GM12865 (cell line): ENCODE measurements at regions not wholly inside any gene's neighbourhood (a gene's known extent, or its start where the extent isn't known, plus 50 kb on each side); places are given as distances from the start of the nearest gene placed in this dataset.
"Not testable (repeated sequence)": the region's sequence is repeated elsewhere in the genome, so short reads cannot be mapped to it uniquely, and the experiment has no call there.

Experiments used
- DNase-seq: peaks from one replicate; pipeline ENCODE4 v3.0.0; 2010; ENCODE audit warnings: low read depth
- H3K4me3 ChIP-seq: 2 replicates; pipeline ENCODE4 v1.5.1; 2011; ENCODE audit warnings: mild to moderate bottlenecking, low read depth, low read length, control low read depth
- TF ChIP-seq, protein P1 (sequence below): IDR thresholded peaks from 2 replicates; pipeline ENCODE4 v1.5.1; 2011; ENCODE audit warnings: low read length, control low read depth, low read depth, inconsistent platforms; ENCODE audit not compliant: insufficient read depth; ENCODE audit errors: missing control alignments

GRCh38 chr15:87645723-87646122, 610.8 kb downstream of the NTRK3 start:
- no peak overlapping the region for H3K4me3 ChIP-seq
- no peak for DNase-seq
- TF ChIP-seq, protein P1, sequence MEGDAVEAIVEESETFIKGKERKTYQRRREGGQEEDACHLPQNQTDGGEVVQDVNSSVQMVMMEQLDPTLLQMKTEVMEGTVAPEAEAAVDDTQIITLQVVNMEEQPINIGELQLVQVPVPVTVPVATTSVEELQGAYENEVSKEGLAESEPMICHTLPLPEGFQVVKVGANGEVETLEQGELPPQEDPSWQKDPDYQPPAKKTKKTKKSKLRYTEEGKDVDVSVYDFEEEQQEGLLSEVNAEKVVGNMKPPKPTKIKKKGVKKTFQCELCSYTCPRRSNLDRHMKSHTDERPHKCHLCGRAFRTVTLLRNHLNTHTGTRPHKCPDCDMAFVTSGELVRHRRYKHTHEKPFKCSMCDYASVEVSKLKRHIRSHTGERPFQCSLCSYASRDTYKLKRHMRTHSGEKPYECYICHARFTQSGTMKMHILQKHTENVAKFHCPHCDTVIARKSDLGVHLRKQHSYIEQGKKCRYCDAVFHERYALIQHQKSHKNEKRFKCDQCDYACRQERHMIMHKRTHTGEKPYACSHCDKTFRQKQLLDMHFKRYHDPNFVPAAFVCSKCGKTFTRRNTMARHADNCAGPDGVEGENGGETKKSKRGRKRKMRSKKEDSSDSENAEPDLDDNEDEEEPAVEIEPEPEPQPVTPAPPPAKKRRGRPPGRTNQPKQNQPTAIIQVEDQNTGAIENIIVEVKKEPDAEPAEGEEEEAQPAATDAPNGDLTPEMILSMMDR, result no peak

DNA sequence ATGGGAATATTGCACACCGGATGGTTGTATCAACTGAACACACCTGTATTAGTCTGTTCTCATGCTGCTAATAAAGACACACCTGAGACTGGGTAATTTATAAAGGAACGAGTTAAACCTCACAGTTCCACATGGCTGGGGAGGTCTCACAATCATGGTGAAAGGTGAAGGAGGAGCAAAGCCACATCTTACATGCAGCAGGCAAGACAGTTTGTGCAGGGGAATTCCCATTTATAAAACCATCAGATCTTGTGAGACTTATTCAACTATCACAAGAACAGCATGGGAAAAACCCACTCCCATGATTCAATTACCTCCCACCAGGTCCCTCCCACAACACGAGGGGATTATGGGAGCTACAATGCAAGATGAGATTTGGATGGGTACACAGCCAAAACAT, 613.5 kb downstream of the NTRK3 start:
- not testable (repeated sequence) for DNase-seq, H3K4me3 ChIP-seq

DNA sequence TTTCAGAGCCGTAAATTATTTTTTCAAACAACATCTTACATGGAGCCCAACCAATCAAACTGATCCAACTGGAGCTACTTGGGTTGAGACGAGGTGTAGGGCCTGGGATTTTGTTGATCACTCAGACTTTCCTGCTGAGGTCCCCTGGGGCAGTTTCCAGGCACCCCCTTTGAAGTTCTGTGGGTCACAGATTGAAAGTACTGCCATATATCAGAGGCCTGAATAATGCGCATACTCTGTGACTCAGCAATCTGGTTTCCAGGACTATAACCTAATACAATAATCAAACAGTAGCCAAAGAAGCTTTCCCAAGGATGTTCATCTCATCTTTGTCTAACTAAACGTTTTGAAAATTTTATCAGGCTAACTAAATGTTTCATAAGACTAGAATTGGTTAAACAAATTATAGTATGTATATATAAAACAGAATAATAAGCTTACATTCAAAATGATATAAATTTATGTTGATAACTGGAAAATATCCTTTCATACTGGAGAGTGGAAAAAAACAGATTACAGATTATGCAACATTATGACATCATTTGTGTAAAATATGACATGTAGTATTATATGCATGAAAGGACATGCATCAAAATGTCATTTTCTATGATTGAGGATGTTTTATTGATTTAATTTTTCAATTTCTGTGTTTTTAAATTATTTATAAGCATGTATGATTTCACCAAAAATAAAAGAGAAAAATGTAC, 617.1 kb downstream of the NTRK3 start:
- DNase-seq, result no peak
- TF ChIP-seq, protein P1, result no peak
- H3K4me3 ChIP-seq, result no peak overlapping the region

DNA sequence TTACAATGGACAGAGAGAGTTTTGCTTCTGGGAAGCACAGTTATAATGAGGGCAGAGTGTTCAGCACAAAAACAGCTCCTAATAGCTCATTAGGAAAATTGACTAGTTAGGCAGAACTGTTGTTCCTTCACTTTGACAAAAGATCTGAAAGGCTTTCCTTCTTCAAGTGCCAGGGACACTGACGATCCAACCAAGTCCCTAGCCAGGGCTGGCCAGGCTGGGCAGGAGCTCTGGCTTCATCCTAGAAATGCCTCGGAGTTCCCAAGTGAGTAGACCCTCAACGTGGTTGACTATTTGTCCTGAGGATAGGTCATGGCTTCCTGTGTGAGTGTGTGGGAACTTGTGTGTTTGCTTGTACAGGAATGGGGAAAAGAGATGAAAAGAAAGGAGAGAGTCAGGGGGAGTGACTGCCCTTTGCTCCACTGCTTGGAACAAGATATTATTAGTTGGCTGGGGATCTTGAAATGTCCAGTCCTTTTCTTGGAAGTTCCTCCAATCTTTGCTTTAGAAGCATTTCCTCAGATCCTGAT, 617.9 kb downstream of the NTRK3 start:
- TF ChIP-seq, protein P1, result no peak
- DNase-seq, result no peak
- no peak overlapping the region for H3K4me3 ChIP-seq

GRCh38 chr15:87634361-87634760, 622.2 kb downstream of the NTRK3 start:
- TF ChIP-seq, protein P1, result no peak
- no peak overlapping the region for H3K4me3 ChIP-seq
- no peak for DNase-seq

DNA sequence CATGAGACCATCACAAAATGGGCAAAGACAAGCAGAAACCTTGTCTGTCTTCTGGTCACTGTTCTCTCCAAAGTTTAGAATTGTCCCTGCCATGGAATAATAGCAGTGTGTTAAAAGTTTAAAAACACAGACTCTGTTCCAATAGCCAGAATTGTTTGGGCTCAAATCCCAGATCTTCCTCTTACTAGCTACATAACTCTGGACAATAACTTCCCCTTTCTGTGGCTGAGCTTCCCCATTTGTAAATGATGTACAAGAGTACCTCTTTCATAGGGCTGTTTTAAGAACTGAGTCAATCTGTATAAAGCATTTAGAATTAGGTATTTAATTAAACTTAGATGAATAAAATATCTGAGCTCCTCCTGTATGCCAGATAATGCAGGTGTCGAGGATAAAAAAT, 623.0 kb downstream of the NTRK3 start:
- TF ChIP-seq, protein P1, result no peak
- DNase-seq, result no peak

DNA sequence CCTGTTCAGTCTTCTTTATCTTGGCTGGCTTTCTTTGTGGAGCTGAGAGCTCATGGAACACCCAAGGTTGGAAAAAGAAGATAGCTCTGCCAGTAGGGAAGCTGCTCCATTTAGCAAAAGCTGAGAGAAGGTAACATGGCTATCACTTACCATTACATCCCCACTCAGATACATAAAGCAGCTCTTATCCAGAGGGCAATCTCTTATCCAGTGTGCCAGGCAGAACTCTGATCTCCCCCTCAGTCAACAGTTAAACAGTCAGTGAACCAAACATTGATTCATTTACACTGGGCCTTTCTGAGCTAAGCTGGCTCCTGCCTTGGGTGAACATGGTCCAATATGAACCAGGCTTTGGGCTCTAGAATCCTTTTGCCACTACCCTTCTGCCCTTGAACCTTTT, 624.2 kb downstream of the NTRK3 start:
- TF ChIP-seq, protein P1, result no peak
- H3K4me3 ChIP-seq, result no peak overlapping the region
- DNase-seq, result no peak

More for the DNA sequence above, 623.0 kb downstream of the NTRK3 start:
- H3K4me3 ChIP-seq, result no peak overlapping the region
